ENCODE measurements at regions not wholly inside any gene's neighbourhood (a gene's known extent, or its start where the extent isn't known, plus 50 kb on each side); places are given as distances from the start of the nearest gene placed in this dataset.

- ATAC-seq (no peak), DNase-seq (no peak)
- H3K27ac Mint-ChIP-seq: no peak overlapping the region
- H3K27me3 Mint-ChIP-seq (ENCODE audit: low read depth): no peaks in the 10 kb centered on the region
- H3K36me3 Mint-ChIP-seq (ENCODE audit: low read depth): no peaks in the 10 kb centered on the region
- no peaks in the 10 kb centered on the region for H3K4me1 Mint-ChIP-seq (ENCODE audit: low read depth)
- H3K9me3 Mint-ChIP-seq (ENCODE audit: insufficient read depth): no peaks in the 10 kb centered on the region
- CTCF ChIA-PET: no interaction called here
- H3K4me3 Mint-ChIP-seq: no peak overlapping the region
- POLR2A ChIA-PET: no interaction called here
These were observed 314.7 kb upstream of the DACH1 start for GRCh38 chr13:72181661-72182060.

GRCh38 chr13:72180253-72180952, 313.4 kb upstream of the DACH1 start:
- Mint-ChIP-seq H3K27ac (no peak overlapping the region), H3K4me3 (no peak overlapping the region)
- POLR2A ChIA-PET: no interaction called here

GRCh38 chr13:72174549-72174948, 307.5 kb upstream of the DACH1 start:
- no peak overlapping the region for H3K27ac Mint-ChIP-seq
- POLR2A ChIA-PET: no interaction called here
- no peaks in the 10 kb centered on the region for H3K27me3 Mint-ChIP-seq (ENCODE audit: low read depth)
- ATAC-seq (no peak), DNase-seq (no peak)
- CTCF ChIA-PET: no interaction called here
- no peaks in the 10 kb centered on the region for H3K4me1 Mint-ChIP-seq (ENCODE audit: low read depth)
- H3K36me3 Mint-ChIP-seq (ENCODE audit: low read depth): no peaks in the 10 kb centered on the region
- H3K4me3 Mint-ChIP-seq: no peak overlapping the region
- no peaks in the 10 kb centered on the region for H3K9me3 Mint-ChIP-seq (ENCODE audit: insufficient read depth)

More at GRCh38 chr13:72180253-72180952, 313.4 kb upstream of the DACH1 start:
- H3K9me3 Mint-ChIP-seq (ENCODE audit: insufficient read depth): no peaks in the 10 kb centered on the region
- CTCF ChIA-PET: no interaction called here
- no peaks in the 10 kb centered on the region for H3K4me1 Mint-ChIP-seq (ENCODE audit: low read depth)
- no peaks in the 10 kb centered on the region for H3K27me3 Mint-ChIP-seq (ENCODE audit: low read depth)
- ATAC-seq (no peak), DNase-seq (no peak)
- no peaks in the 10 kb centered on the region for H3K36me3 Mint-ChIP-seq (ENCODE audit: low read depth)

GRCh38 chr13:72170571-72170970, 303.6 kb upstream of the DACH1 start:
- Mint-ChIP-seq H3K4me3 (no peak overlapping the region), H3K27me3 (ENCODE audit: low read depth) (no peaks in the 10 kb centered on the region), H3K9me3 (ENCODE audit: insufficient read depth) (no peaks in the 10 kb centered on the region), H3K36me3 (ENCODE audit: low read depth) (no peaks in the 10 kb centered on the region), H3K4me1 (ENCODE audit: low read depth) (no peaks in the 10 kb centered on the region), H3K27ac (no peak overlapping the region)
- no peak for ATAC-seq
- no peak for DNase-seq
- POLR2A ChIA-PET: no interaction called here
- CTCF ChIA-PET: no interaction called here

- H3K9me3 Mint-ChIP-seq (ENCODE audit: insufficient read depth): no peaks in the 10 kb centered on the region
- DNase-seq (no peak), ATAC-seq (no peak)
- no peaks in the 10 kb centered on the region for H3K36me3 Mint-ChIP-seq (ENCODE audit: low read depth)
- ChIA-PET POLR2A (no interaction called here), CTCF (no interaction called here)
- H3K27ac Mint-ChIP-seq: no peak overlapping the region
- no peaks in the 10 kb centered on the region for H3K4me1 Mint-ChIP-seq (ENCODE audit: low read depth)
- no peaks in the 10 kb centered on the region for H3K27me3 Mint-ChIP-seq (ENCODE audit: low read depth)
- no peak overlapping the region for H3K4me3 Mint-ChIP-seq
These were observed 301.3 kb upstream of the DACH1 start for GRCh38 chr13:72168126-72168855.

GRCh38 chr13:72166102-72166650, 299.2 kb upstream of the DACH1 start:
- no peaks in the 10 kb centered on the region for H3K4me1 Mint-ChIP-seq (ENCODE audit: low read depth)
- ATAC-seq: no peak

GRCh38 chr13:72165276-72165675, 298.3 kb upstream of the DACH1 start:
- CTCF ChIA-PET: no interaction called here
- POLR2A ChIA-PET: no interaction called here
- DNase-seq: no peak
- Mint-ChIP-seq H3K4me3 (no peak overlapping the region), H3K36me3 (ENCODE audit: low read depth) (no peaks in the 10 kb centered on the region), H3K27me3 (ENCODE audit: low read depth) (no peaks in the 10 kb centered on the region), H3K9me3 (ENCODE audit: insufficient read depth) (no peaks in the 10 kb centered on the region), H3K27ac (no peak overlapping the region), H3K4me1 (ENCODE audit: low read depth) (no peaks in the 10 kb centered on the region)
- no peak for ATAC-seq

More at GRCh38 chr13:72166102-72166650, 299.2 kb upstream of the DACH1 start:
- H3K27ac Mint-ChIP-seq: no peak overlapping the region
- POLR2A ChIA-PET: no interaction called here
- CTCF ChIA-PET: no interaction called here
- no peaks in the 10 kb centered on the region for H3K36me3 Mint-ChIP-seq (ENCODE audit: low read depth)
- no peaks in the 10 kb centered on the region for H3K9me3 Mint-ChIP-seq (ENCODE audit: insufficient read depth)
- H3K27me3 Mint-ChIP-seq (ENCODE audit: low read depth): no peaks in the 10 kb centered on the region
- no peak for DNase-seq
- H3K4me3 Mint-ChIP-seq: no peak overlapping the region

- no peak overlapping the region for H3K27ac Mint-ChIP-seq
- no peak for DNase-seq
- no peaks in the 10 kb centered on the region for H3K4me1 Mint-ChIP-seq (ENCODE audit: low read depth)
- ChIA-PET CTCF (no interaction called here), POLR2A (no interaction called here)
- H3K27me3 Mint-ChIP-seq (ENCODE audit: low read depth): no peaks in the 10 kb centered on the region
- ATAC-seq: no peak
- no peaks in the 10 kb centered on the region for H3K9me3 Mint-ChIP-seq (ENCODE audit: insufficient read depth)
- H3K4me3 Mint-ChIP-seq: no peak overlapping the region
- no peaks in the 10 kb centered on the region for H3K36me3 Mint-ChIP-seq (ENCODE audit: low read depth)
These were observed 297.8 kb upstream of the DACH1 start for GRCh38 chr13:72164811-72165210.

GRCh38 chr13:72163678-72164077, 296.7 kb upstream of the DACH1 start:
- ChIA-PET CTCF (no interaction called here), POLR2A (no interaction called here)
- Mint-ChIP-seq H3K36me3 (ENCODE audit: low read depth) (no peaks in the 10 kb centered on the region), H3K27ac (no peak overlapping the region), H3K4me1 (ENCODE audit: low read depth) (no peaks in the 10 kb centered on the region), H3K4me3 (no peak overlapping the region), H3K9me3 (ENCODE audit: insufficient read depth) (no peaks in the 10 kb centered on the region), H3K27me3 (ENCODE audit: low read depth) (no peaks in the 10 kb centered on the region)
- no peak for DNase-seq
- no peak for ATAC-seq

- no peaks in the 10 kb centered on the region for H3K27me3 Mint-ChIP-seq (ENCODE audit: low read depth)
- no peaks in the 10 kb centered on the region for H3K4me1 Mint-ChIP-seq (ENCODE audit: low read depth)
- DNase-seq (no peak), ATAC-seq (no peak)
- no peaks in the 10 kb centered on the region for H3K36me3 Mint-ChIP-seq (ENCODE audit: low read depth)
- CTCF ChIA-PET: no interaction called here
- POLR2A ChIA-PET: no interaction called here
- peaks cover 6% of the 10 kb centered on the region for H3K9me3 Mint-ChIP-seq (ENCODE audit: insufficient read depth)
- no peak overlapping the region for H3K4me3 Mint-ChIP-seq
- no peak overlapping the region for H3K27ac Mint-ChIP-seq
These were observed 294.0 kb upstream of the DACH1 start for GRCh38 chr13:72160977-72161376.

- ATAC-seq (no peak), DNase-seq (no peak)
- Mint-ChIP-seq H3K36me3 (ENCODE audit: low read depth) (no peaks in the 10 kb centered on the region), H3K27me3 (ENCODE audit: low read depth) (no peaks in the 10 kb centered on the region), H3K9me3 (ENCODE audit: insufficient read depth) (peaks cover 6% of the 10 kb centered on the region), H3K27ac (no peak overlapping the region), H3K4me1 (ENCODE audit: low read depth) (no peaks in the 10 kb centered on the region), H3K4me3 (no peak overlapping the region)
- POLR2A ChIA-PET: no interaction called here
- CTCF ChIA-PET: no interaction called here
These were observed 289.8 kb upstream of the DACH1 start for GRCh38 chr13:72156760-72157159.

GRCh38 chr13:72153272-72153671, 286.3 kb upstream of the DACH1 start:
- no peaks in the 10 kb centered on the region for H3K36me3 Mint-ChIP-seq (ENCODE audit: low read depth)
- H3K9me3 Mint-ChIP-seq (ENCODE audit: insufficient read depth): peaks cover 3% of the 10 kb centered on the region
- CTCF ChIA-PET: no interaction called here
- DNase-seq: no peak
- no peak overlapping the region for H3K4me3 Mint-ChIP-seq
- POLR2A ChIA-PET: no interaction called here
- H3K4me1 Mint-ChIP-seq (ENCODE audit: low read depth): no peaks in the 10 kb centered on the region
- H3K27ac Mint-ChIP-seq: no peak overlapping the region
- no peak for ATAC-seq
- no peaks in the 10 kb centered on the region for H3K27me3 Mint-ChIP-seq (ENCODE audit: low read depth)
